Spinal cord (tissue), 9 donors: ENCODE measurements at regions not wholly inside any gene's neighbourhood (a gene's known extent, or its start where the extent isn't known, plus 50 kb on each side); places are given as distances from the start of the nearest gene placed in this dataset.

Experiments
- DNase-seq, 6 donors: peaks; one replicate each; pipeline versions ENCODE4 v3.0.0 to v3.0.0-alpha.2; 2013 to 2015; ENCODE audit warnings: low spot score in 6 of 6, low read depth in 4 of 6
- H3K27ac ChIP-seq: one replicate; pipeline ENCODE4 v1.5.1; 2013; ENCODE audit warnings: low read depth, low read length, control low read depth
- H3K27me3 ChIP-seq: one replicate; pipeline ENCODE4 v1.6.1; 2013; ENCODE audit warnings: low read length; ENCODE audit not compliant: control insufficient read depth, insufficient read depth
- H3K36me3 ChIP-seq: one replicate; pipeline ENCODE4 v1.6.1; 2013; ENCODE audit warnings: low read length; ENCODE audit not compliant: control insufficient read depth, insufficient read depth
- H3K4me1 ChIP-seq: one replicate; pipeline ENCODE4 v1.6.1; 2013; ENCODE audit warnings: low read length; ENCODE audit not compliant: control insufficient read depth, insufficient read depth
- H3K4me3 ChIP-seq: one replicate; pipeline ENCODE4 v1.5.1; 2013; ENCODE audit warnings: low read depth, low read length, control low read depth
- H3K9me3 ChIP-seq: one replicate; pipeline ENCODE4 v1.6.1; 2013; ENCODE audit warnings: low read length; ENCODE audit not compliant: control insufficient read depth, insufficient read depth
- WGBS: methylation state at CpG from one replicate; pipeline ENCODE4 v1.1.5; 2013; ENCODE audit warnings: missing lambda C conversion rate; ENCODE audit not compliant: insufficient coverage; 5-methylcytosine and 5-hydroxymethylcytosine counted together
- donor health status: healthy.

DNA sequence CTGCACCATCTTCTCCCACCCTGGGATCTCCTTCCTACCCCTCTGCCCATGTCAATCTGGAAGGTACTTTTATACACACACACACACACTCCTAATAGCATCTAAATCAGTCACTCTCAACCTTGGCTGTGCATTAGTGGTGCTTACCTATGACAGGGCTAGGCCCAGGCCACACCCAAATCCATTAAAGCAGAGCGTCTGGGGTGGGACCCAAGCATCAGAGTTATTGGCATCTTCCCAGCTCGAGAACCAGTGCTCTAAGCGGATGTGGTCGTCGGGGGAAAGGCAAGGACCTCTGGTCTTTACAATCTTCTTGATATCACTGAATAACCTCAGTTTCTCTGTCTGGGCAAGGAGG is 194.6 kb downstream of the TRIM29 start:
- Histone ChIP-seq H3K9me3 (no peaks in the 10 kb centered on the region), H3K27me3 (no peaks in the 10 kb centered on the region)
- WGBS, result 87% methylated on average over 5 of the region's 5 CpGs

DNA sequence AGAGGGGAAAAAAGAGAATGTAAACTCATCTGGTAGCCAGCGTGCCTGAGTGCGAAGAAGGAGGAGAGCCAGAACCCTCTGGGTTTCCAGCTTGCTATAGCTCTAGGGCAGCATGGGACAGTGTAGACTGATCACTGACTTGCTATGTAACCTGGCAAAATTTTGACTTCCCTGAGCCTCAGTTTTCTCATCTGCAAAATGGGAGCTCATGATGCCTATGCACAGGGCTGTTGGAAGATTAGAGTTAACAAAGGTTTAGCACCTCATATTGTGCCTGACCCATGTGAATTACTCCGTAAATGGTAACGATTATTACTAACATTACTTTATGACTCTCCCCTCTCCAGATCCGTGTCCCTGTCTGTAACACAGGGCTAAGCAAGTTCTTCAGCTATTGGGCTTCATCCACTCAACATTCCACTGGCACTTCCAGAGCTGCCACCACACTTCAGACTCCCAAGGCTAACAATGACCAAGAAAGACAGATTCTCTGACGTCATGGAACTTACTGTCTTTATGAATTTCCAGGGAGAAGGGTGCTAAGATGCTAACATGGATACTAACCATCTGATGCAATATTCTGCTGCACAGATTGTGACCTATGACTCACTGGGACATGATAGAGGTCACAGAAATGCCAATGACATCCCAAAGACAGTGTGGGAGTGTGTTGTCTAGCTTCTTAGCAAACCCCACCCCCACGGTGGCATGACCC is 195.2 kb downstream of the TRIM29 start:
- Histone ChIP-seq H3K27me3 (no peaks in the 10 kb centered on the region), H3K36me3 (no peaks in the 10 kb centered on the region), H3K4me1 (peaks cover 8% of the 10 kb centered on the region), H3K4me3 (no peak overlapping the region), H3K9me3 (no peaks in the 10 kb centered on the region), H3K27ac (no peak overlapping the region)
- WGBS, result 93% methylated on average over 7 of the region's 7 CpGs
- DNase-seq, result no peak

More for the DNA sequence above, 194.6 kb downstream of the TRIM29 start:
- no peak overlapping the region for H3K4me3 ChIP-seq
- H3K27ac ChIP-seq, result no peak overlapping the region
- DNase-seq, result no peak
- no peaks in the 10 kb centered on the region for H3K36me3 ChIP-seq
- peaks cover 8% of the 10 kb centered on the region for H3K4me1 ChIP-seq

DNA sequence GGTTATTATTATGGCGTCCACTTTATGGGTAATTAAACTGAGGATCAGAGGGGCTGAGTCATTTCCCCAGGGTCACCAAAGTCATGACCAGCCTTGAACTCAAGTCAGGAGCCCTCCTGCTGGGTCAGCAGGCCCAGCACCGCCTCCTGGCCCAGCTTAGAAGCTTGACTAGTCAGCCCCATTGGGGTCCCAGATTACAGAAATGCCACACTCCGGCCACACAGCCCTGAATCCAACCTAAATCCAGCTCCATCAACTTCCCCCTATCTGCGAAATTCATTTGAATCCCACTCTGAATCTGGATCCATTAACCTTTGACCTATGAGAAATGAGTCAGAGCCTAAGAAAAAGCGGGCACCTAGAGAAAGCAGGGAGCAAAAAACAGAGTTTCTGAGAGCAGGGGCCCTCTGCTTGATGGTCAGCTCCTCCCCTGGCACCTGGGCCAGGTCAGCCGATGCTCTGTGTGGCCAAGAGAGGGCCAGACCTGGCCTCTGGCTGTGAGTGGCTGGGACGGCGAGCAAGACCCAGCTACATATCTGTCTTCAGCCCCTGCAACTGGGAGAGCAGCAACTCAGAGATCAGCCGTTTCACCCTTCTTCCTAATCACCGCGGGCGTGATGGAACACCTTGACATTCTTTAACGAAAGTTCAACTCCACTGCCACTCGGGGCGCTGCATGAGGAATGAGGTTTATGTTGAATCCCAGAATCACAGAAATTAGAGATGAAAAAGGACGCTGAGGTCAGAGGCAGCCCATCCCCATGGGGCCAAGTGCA is 196.1 kb downstream of the TRIM29 start:
- no peaks in the 10 kb centered on the region for H3K36me3 ChIP-seq
- H3K9me3 ChIP-seq, result no peaks in the 10 kb centered on the region
- peaks cover 8% of the 10 kb centered on the region for H3K4me1 ChIP-seq
- no peak overlapping the region for H3K27ac ChIP-seq
- no peak for DNase-seq
- H3K4me3 ChIP-seq, result no peak overlapping the region
- no peaks in the 10 kb centered on the region for H3K27me3 ChIP-seq
- 70% methylated on average over 8 of the region's 16 CpGs for WGBS

DNA sequence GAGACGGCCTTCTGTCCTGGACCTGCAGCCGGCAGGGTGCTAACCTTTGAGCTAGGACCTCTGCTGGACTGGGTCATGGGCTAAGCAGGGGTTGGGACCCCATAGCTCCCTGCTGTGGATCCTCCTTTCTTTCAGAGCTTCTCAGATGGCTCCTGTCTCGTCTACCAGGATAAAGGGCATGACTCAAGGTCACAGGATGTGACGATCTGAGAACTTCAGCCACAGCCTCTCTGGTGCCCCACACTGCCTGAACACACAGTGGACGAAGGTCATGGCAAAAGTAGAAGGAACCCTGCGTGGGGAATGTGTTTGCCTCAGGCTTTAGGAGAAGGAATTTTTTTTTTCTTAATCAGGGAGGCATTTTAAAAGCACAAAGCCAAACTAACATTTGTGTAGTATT is 196.7 kb downstream of the TRIM29 start:
- WGBS, result 81% methylated on average over 4 of the region's 6 CpGs
- H3K27me3 ChIP-seq, result no peaks in the 10 kb centered on the region
- H3K9me3 ChIP-seq, result no peaks in the 10 kb centered on the region
- H3K36me3 ChIP-seq, result no peaks in the 10 kb centered on the region
- peaks cover 9% of the 10 kb centered on the region for H3K4me1 ChIP-seq
- no peak overlapping the region for H3K27ac ChIP-seq
- H3K4me3 ChIP-seq, result no peak overlapping the region
- no peak for DNase-seq

DNA sequence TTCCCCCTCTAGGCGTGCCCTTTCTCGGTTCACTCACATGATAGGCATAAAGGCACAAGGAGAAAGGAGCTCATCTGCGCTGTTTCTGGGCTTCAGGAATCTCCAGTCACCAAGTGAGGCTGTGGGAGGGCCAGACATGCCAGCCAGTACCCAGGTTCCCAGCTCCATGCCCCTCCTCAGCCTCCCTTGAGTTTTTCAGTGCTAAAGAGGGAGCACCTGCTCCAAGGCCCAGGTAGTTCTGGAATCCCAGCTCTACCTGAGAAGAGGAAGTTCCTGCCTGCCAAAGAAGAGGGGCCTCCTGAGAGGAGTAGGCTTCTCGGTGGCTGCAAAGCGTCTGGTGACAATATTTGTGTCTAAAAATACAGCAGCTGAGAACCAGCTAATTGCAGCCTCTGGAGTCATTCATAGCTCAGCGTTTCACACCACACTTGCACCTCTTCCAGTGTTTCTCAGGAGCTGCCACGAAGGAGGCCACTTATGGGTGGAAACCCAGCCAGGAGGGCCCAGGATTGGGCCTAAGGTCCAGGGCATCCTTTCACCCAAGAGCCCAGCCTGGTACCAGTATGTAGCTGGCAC is 197.4 kb downstream of the TRIM29 start:
- Histone ChIP-seq H3K27ac (no peak overlapping the region), H3K4me3 (no peak overlapping the region), H3K36me3 (no peaks in the 10 kb centered on the region), H3K27me3 (no peaks in the 10 kb centered on the region), H3K4me1 (peaks cover 16% of the 10 kb centered on the region), H3K9me3 (no peaks in the 10 kb centered on the region)
- DNase-seq, result no peak
- 75% methylated on average over 7 of the region's 7 CpGs for WGBS

DNA sequence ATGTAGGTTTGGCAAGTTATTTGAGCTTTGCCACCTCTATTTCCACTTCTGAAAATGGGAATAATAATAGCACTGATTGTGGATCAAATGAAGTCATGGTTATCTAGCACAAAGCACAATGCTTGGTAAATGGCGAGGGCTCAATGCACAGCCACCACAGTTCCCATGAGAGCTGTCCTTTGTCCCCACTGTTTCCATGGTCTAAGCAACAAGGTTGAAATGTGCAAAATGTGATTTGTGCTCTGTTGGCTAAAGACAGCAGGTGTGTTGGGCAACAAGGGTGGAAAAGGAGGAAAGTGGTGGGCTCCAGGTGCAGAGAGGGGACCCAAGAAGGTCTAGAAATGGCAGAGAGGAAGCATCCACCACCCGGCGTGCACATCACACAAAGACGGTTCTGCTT is 200.5 kb downstream of the TRIM29 start:
- no peak overlapping the region for H3K4me3 ChIP-seq
- H3K27ac ChIP-seq, result no peak overlapping the region
- WGBS, result 90% methylated on average over 1 of the region's 4 CpGs

DNA sequence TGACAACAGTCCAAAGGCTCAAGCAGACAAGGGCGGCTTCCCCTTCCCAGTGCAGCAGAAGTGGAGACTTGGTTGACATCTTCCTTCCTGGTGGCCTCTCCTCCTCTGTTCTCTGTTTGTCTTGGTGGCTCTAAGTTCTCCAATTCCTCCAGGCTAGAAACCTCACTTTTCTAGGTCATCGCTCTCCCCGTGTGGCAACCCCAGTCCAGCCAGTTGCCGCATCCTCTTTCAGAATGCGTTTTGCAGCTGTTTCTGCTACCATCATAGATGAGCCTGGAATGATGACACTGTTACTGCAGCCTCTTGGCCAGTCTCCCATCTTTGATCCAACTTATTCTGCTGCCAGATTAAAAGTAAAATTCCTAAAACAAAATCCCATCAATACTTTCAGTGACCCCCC is 201.5 kb downstream of the TRIM29 start:
- 60% methylated on average over 5 of the region's 5 CpGs for WGBS
- Histone ChIP-seq H3K27me3 (no peaks in the 10 kb centered on the region), H3K9me3 (no peaks in the 10 kb centered on the region), H3K27ac (no peak overlapping the region), H3K4me1 (peaks cover 29% of the 10 kb centered on the region), H3K4me3 (no peak overlapping the region), H3K36me3 (no peaks in the 10 kb centered on the region)
- DNase-seq, result no peak

More for the DNA sequence above, 200.5 kb downstream of the TRIM29 start:
- no peaks in the 10 kb centered on the region for H3K27me3 ChIP-seq
- H3K9me3 ChIP-seq, result no peaks in the 10 kb centered on the region
- peaks cover 29% of the 10 kb centered on the region for H3K4me1 ChIP-seq
- DNase-seq, result peak in 1 of 6 donors; percentile 16
- H3K36me3 ChIP-seq, result no peaks in the 10 kb centered on the region

DNA sequence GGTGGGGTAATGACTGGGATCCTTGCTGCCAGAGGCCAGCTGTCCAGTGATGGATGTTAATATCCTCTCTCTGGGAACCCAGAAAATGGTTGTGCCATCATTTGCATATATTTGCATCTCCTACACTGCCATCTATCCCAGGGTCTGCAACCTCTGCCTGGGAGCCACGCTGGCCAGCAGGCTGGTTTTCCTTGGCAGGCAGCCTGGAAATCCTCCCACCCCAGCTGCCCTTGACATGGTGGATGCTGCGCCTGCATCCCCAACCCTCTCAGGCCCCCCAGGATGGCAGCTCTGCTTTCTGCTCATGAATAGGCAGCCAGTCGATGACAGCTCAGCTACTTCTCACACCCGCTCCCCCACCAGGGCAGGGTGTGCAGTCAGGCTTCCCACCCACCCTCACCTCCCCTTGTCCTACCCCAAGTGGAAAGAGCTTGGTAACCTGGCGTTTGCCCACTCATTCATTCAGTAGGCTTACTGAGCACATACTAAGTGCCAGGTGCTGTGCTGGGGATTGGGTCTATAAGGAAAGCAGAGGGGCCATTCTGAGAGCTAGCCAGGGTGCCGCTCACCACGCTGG is 202.5 kb downstream of the TRIM29 start:
- DNase-seq, result peak in 2 of 6 donors; percentile 74 to 78
- Histone ChIP-seq H3K4me1 (peaks cover 23% of the 10 kb centered on the region), H3K36me3 (no peaks in the 10 kb centered on the region), H3K4me3 (no peak overlapping the region), H3K27me3 (no peaks in the 10 kb centered on the region), H3K27ac (no peak overlapping the region), H3K9me3 (no peaks in the 10 kb centered on the region)
- 46% methylated on average over 6 of the region's 7 CpGs for WGBS

DNA sequence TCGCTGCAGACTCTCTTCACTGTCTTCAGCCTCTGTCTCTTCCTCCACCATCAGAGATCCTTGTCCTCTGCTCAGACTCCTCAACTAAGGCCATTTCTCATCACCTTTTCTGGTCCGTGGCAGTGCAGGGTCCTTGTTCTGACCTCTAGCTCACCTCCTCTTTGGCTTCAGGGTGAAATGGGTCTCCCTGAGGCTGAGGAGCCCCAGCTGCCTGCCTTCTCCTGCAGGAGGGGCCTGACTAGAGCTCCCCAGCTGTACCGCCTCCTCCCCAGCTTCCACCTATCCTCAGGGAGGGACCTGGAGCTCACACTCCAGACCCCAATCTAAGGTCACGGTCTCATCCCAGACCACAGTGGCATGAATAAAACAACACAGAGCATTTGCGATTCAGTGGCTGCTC is 203.0 kb downstream of the TRIM29 start:
- H3K4me1 ChIP-seq, result peaks cover 20% of the 10 kb centered on the region
- 75% methylated on average over 3 of the region's 5 CpGs for WGBS
- H3K9me3 ChIP-seq, result no peaks in the 10 kb centered on the region
- DNase-seq, result no peak
- no peak overlapping the region for H3K4me3 ChIP-seq
- H3K27me3 ChIP-seq, result no peaks in the 10 kb centered on the region
- no peak overlapping the region for H3K27ac ChIP-seq
- H3K36me3 ChIP-seq, result no peaks in the 10 kb centered on the region
